Stimulated activated CD8-positive, alpha-beta memory T cell treated with anti-CD3 and anti-CD28 coated beads, Interleukin-12 subunit alpha, Interleukin-12 subunit beta, amount 100 ng/mL, for 1 hour (primary cell): ENCODE measurements at regions not wholly inside any gene's neighbourhood (a gene's known extent, or its start where the extent isn't known, plus 50 kb on each side); places are given as distances from the start of the nearest gene placed in this dataset.

ENCODE experiments used
- DNase-seq: peaks from one replicate; pipeline ENCODE4 v3.0.0-alpha.2; 2020; ENCODE audit warnings: low read depth

DNA sequence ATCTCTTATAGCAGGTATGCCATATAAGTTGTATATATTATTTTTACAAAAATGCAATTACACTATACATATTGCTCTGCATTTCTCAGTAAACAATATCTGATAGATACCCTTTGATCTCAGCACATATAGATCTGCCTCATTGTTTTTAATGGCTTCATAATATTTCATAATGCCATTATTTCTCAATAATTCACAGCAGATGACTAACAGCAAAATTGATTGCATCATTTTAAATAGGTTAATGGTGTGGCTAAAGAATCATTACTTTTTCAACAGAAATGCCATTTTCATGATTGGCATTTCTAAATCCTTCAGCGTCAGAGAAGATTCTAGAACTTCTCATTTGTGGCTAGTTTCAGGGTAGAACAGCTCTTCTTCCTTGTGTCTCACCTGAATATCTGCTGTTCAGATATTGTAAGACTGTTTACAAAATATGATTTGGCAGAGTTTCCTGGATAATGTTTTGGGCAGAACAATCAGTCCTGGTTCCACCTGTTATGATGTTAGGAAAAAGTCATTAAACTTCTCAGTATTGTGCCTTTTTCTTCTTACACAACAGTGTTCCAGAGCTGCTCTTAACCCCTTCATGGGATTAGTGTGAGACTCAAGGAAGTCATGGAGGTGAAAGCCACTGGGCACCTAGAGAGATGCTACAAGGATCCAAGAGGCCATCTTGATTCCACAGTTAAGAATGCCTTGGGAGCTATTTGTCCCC lies 397.6 kb upstream of the THBS1 start:
- no peak for DNase-seq

GRCh38 chr15:39184701-39185390 lies 396.0 kb upstream of the THBS1 start:
- no peak for DNase-seq

- DNase-seq = no peak
These were observed 392.6 kb upstream of the THBS1 start for GRCh38 chr15:39188314-39188713.

DNA sequence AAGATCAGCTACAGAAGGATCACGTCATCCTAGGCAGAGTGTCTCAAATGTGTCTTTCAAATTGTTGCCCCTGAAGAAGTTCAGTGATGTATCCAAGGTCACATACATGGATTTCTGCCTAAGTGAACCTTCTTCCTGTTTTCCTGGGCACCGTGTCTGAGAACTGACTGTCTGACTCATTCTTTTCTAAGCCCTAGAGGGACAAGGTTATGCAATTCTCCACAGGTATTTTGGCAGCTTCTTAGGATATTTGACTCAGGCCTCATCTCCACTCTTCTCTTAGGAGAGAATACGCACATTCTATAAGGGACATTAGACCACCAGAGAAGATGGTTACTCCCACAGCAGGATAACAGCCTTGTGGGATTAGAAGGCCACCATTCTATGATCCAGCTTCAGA lies 391.9 kb upstream of the THBS1 start:
- DNase-seq = no peak

- no peak for DNase-seq
These were observed 389.0 kb upstream of the THBS1 start for GRCh38 chr15:39191871-39192291.

- no peak for DNase-seq
These were observed 388.5 kb upstream of the THBS1 start for GRCh38 chr15:39192351-39192750.

GRCh38 chr15:39192979-39193560 lies 387.8 kb upstream of the THBS1 start:
- no peak for DNase-seq

GRCh38 chr15:39193611-39194010 lies 387.3 kb upstream of the THBS1 start:
- DNase-seq = no peak

GRCh38 chr15:39194106-39194830 lies 386.6 kb upstream of the THBS1 start:
- no peak for DNase-seq

DNA sequence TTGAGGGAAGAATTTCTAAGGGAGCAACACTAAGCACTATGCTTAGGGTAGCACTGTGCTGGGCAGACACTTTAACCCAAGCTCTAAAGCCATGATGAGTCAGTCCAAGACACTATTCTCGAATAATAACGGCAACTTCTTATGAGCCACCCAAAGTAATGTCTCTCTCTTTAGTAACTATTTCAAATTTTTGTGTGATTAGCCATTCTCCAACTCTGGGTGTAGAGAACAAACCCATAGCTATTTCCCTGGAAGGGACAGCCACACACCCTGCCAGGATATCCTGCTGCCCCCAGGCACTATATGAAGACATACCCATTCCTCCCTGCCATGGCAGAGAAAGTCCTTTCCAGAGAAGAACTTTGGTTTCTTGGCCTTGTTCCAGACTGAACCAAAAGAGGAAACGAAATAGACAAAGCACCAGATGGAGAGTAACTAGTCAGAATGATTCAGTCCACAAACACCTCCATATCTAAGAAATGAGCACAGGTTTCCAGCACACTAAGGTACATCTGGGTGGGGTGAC lies 384.9 kb upstream of the THBS1 start:
- DNase-seq = no peak

- DNase-seq = no peak
These were observed 382.6 kb upstream of the THBS1 start for GRCh38 chr15:39198044-39199000.

GRCh38 chr15:39199076-39199475 lies 381.8 kb upstream of the THBS1 start:
- no peak for DNase-seq

GRCh38 chr15:39200586-39200985 lies 380.3 kb upstream of the THBS1 start:
- DNase-seq = no peak

GRCh38 chr15:39202641-39203040 lies 378.2 kb upstream of the THBS1 start:
- DNase-seq = no peak

- no peak for DNase-seq
These were observed 376.8 kb upstream of the THBS1 start for GRCh38 chr15:39204031-39204430.

GRCh38 chr15:39205081-39205480 lies 375.8 kb upstream of the THBS1 start:
- no peak for DNase-seq

DNA sequence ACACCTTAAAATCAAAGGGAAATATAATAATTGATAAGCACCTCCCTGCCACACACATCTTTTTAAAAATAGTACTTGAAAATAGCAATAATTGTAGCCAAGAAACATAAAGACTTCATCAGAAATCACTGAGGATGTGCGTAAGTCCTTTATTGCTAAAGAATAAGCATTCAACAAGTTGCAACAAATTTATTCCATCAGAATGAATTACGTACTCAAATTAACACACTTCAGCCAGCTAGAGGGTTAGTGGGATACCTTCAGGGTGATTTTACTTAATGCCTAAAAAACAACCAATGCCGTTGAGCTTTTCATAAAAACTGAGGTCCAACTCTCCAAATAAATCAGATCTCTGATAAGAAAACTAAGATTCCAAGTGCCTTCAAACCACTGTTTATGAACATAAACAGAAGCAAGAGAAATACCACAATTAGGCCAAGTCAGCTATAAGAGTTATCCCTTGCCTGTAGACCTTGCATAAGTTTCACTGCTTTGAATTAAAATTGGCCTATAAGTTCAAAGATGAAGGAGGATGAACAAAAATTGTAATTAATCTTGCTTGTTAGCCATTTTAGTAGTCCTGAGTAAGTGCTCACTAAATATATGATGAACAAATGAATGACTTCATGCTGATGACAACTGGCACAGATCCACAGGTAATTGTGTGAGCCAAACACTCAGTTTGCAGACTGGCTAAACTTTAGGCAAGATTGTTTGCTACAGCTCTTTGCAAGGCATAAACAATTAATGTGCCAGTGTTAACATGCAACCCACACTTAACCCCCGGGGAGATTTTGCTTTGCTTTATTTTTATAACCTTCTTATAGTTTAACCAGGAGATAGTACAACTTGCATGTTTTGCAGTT lies 375.1 kb upstream of the THBS1 start:
- DNase-seq = no peak

- DNase-seq = no peak
These were observed 373.3 kb upstream of the THBS1 start for GRCh38 chr15:39207532-39208115.

DNA sequence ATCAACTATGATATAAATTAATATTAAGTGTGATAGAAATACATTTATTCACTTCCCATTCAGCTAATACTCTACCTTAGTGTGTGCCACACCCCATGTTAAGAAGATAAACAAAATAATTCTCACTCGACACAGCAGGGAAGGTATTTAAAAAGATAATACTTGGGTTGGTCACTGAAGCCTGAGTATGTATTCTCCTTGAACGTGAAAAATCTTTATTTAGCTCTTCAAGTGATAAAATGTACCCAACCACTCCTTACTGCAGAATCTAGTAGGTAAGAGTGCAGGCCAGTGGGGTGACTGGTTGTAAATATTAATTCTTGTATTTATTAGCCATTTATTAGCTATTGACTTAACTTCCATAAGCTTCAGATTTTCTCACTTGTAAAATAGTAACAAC lies 372.7 kb upstream of the THBS1 start:
- DNase-seq = no peak
